ENCODE measurements at regions not wholly inside any gene's neighbourhood (a gene's known extent, or its start where the extent isn't known, plus 50 kb on each side); places are given as distances from the start of the nearest gene placed in this dataset.
A peak's percentile ranks its signal among the peaks of the same experiment; 100 is the strongest.

GRCh38 chr22:44402196-44403111 is 89.7 kb upstream of the SHISAL1 start:
- no peak for DNase-seq

- no peak for DNase-seq
Observed at GRCh38 chr22:44401783-44402110, 89.0 kb upstream of the SHISAL1 start.

GRCh38 chr22:44400763-44401060 is 88.0 kb upstream of the SHISAL1 start:
- DNase-seq: no peak

GRCh38 chr22:44399906-44400762 is 87.4 kb upstream of the SHISAL1 start:
- DNase-seq: peak; percentile 56

- no peak for DNase-seq
Observed at GRCh38 chr22:44398856-44399837, 86.4 kb upstream of the SHISAL1 start.

- no peak for DNase-seq
Observed at GRCh38 chr22:44396727-44397722, 84.3 kb upstream of the SHISAL1 start.

GRCh38 chr22:44396021-44396726 is 83.4 kb upstream of the SHISAL1 start:
- DNase-seq: no peak

- DNase-seq: no peak
Observed at GRCh38 chr22:44395118-44396005, 82.6 kb upstream of the SHISAL1 start.

- DNase-seq: no peak
Observed at GRCh38 chr22:44394246-44395117, 81.7 kb upstream of the SHISAL1 start.

GRCh38 chr22:44393066-44393465 is 80.3 kb upstream of the SHISAL1 start:
- DNase-seq: no peak

- DNase-seq: peak; percentile 51
Observed at GRCh38 chr22:44392446-44392921, 79.7 kb upstream of the SHISAL1 start.

GRCh38 chr22:44391481-44392445 is 79.0 kb upstream of the SHISAL1 start:
- peak; percentile 86 for DNase-seq

GRCh38 chr22:44391015-44391414 is 78.3 kb upstream of the SHISAL1 start:
- DNase-seq: no peak

GRCh38 chr22:44390613-44390970 is 77.8 kb upstream of the SHISAL1 start:
- no peak for DNase-seq

GRCh38 chr22:44389926-44390612 is 77.3 kb upstream of the SHISAL1 start:
- no peak for DNase-seq

- no peak for DNase-seq
Observed at GRCh38 chr22:44389181-44389580, 76.4 kb upstream of the SHISAL1 start.

- no peak for DNase-seq
Observed at GRCh38 chr22:44387486-44387885, 74.7 kb upstream of the SHISAL1 start.

Measured in NCI-H69 (cell line).